SK-N-SH (cell line): ENCODE measurements at regions not wholly inside any gene's neighbourhood (a gene's known extent, or its start where the extent isn't known, plus 50 kb on each side); places are given as distances from the start of the nearest gene placed in this dataset.

Source experiments
- CHD2 ChIP-seq: fragments of 150-350 bp; IDR thresholded peaks from 2 replicates; pipeline ENCODE4 v1.6.1; 2018; ENCODE audit warnings: low read length; ENCODE audit not compliant: partially characterized antibody
- CTCF ChIP-seq: fragments of 200-600 bp; sonication (generic); IDR thresholded peaks from 2 replicates; pipeline ENCODE4 v1.6.1; 2017; ENCODE audit warnings: antibody characterized with exemption, mild to moderate bottlenecking, moderate library complexity
- EP300 ChIP-seq, 2 experiments: IDR thresholded peaks; 2 replicates each; pipeline versions ENCODE4 v1.4.0 to v1.6.1; 2012; ENCODE audit warnings: borderline replicate concordance in 1 of 2, low read depth in 1 of 2, low read length in 1 of 2
- FOSL2 ChIP-seq: IDR thresholded peaks from 2 replicates; pipeline ENCODE4 v1.4.0; 2012; ENCODE audit warnings: low read depth, mild to moderate bottlenecking, moderate library complexity, borderline replicate concordance
- FOXJ3 ChIP-seq: sonication (generic); formaldehyde crosslinking; IDR thresholded peaks from 2 replicates; pipeline ENCODE4 v1.5.1; 2020; ENCODE audit warnings: mild to moderate bottlenecking, missing genetic modification reagents
- GATA2 ChIP-seq: sonication (generic); formaldehyde crosslinking; IDR thresholded peaks from 2 replicates; pipeline ENCODE4 v1.5.0; 2020; ENCODE audit warnings: mild to moderate bottlenecking, missing genetic modification reagents
- MXI1 ChIP-seq: IDR thresholded peaks from 2 replicates; pipeline ENCODE4 v1.6.1; 2012; ENCODE audit warnings: mild to moderate bottlenecking, low read depth, low read length, improper control_type of control experiment
- NRF1 ChIP-seq: IDR thresholded peaks from 2 replicates; pipeline ENCODE4 v1.6.1; 2012; ENCODE audit warnings: low read depth, mild to moderate bottlenecking, low read length
- POLR2AphosphoS5 ChIP-seq: IDR thresholded peaks from 2 replicates; pipeline ENCODE4 v1.6.1; 2012; ENCODE audit warnings: low read depth, low read length
- RAD21 ChIP-seq: IDR thresholded peaks from 2 replicates; pipeline ENCODE4 v1.6.1; 2012; ENCODE audit warnings: mild to moderate bottlenecking, low read length
- RFX5 ChIP-seq: IDR thresholded peaks from 2 replicates; pipeline ENCODE4 v1.6.1; 2012; ENCODE audit warnings: mild to moderate bottlenecking, improper control_type of control experiment, low read length
- SIN3A ChIP-seq: IDR thresholded peaks from 2 replicates; pipeline ENCODE4 v1.6.1; 2012; ENCODE audit warnings: low read depth, mild to moderate bottlenecking, low read length, moderate library complexity, borderline replicate concordance
- TCF12 ChIP-seq: IDR thresholded peaks from 2 replicates; pipeline ENCODE4 v1.4.0; 2012
- USF2 ChIP-seq: fragments of 150-350 bp; IDR thresholded peaks from 2 replicates; pipeline ENCODE4 v1.6.1; 2017; ENCODE audit warnings: antibody characterized with exemption, low read length, low read depth, borderline replicate concordance

DNA sequence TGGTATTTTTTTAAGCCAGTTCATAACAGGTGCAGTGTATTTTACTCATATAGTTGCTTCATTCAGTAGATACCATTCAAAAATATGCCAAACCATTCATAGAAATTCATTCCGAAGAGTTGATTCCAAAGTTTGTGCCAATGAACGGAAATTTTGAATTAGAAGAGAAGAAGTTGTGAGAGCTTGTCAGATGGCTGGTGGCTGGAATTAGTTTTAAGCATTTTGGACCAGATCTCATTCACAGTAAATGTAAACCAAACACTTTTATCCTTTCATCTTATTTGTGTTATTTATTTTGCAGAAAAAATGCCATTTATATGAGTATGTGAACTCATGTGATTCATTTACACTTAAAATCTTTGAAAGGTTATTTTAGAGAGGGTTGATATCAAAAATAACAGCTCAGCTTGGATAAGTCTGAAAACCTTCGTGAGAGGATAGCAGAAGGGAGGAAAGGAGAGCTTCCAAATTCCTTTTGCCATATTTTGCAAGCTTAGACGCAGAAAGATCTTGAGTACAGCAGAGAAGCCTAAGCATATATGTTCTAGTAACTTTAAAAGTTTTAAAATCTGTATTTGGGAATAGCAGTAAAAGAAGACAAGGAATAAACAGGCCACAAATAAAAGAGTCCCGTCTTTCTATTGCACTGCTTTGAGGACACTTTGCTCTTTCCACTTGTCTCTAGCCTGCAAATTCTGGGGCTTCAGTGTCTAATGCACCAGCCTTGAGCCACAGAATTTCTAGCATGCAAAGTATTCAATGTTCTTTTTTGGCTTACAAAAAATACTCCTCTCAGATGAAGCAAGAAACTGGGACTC lies 253.6 kb upstream of the FLRT2 start:
- TF ChIP-seq SIN3A (no peak), POLR2AphosphoS5 (no peak), GATA2 (CRISPR knock-in tag) (no peak), CTCF (no peak; the same call in 1 of the 2 replicates), FOXJ3 (no peak), TCF12 (no peak), NRF1 (no peak), RFX5 (no peak), RAD21 (no peak), MXI1 (no peak), FOSL2 (no peak), USF2 (no peak), EP300 (IDR thresholded peaks at IDR 0.05; ENCODE audit: borderline replicate concordance in 1 of 2, low read depth in 1 of 2, low read length in 1 of 2) (no peak), CHD2 (no peak)
